Endodermal cell (in vitro differentiated cells): ENCODE measurements at regions not wholly inside any gene's neighbourhood (a gene's known extent, or its start where the extent isn't known, plus 50 kb on each side); places are given as distances from the start of the nearest gene placed in this dataset.

ENCODE experiments used
- DNase-seq: peaks from one replicate; pipeline ENCODE4 v3.0.0-alpha.2; 2017
- H3K27ac ChIP-seq: 2 replicates; pipeline ENCODE4 v1.5.1; 2013; ENCODE audit warnings: mild to moderate bottlenecking, low read depth, low read length, moderate library complexity
- H3K27me3 ChIP-seq: 2 replicates; pipeline ENCODE4 v1.6.1; 2013; ENCODE audit warnings: mild to moderate bottlenecking, low read length, moderate library complexity; ENCODE audit not compliant: insufficient read depth, control insufficient read depth, poor library complexity, severe bottlenecking
- H3K36me3 ChIP-seq: 2 replicates; pipeline ENCODE4 v1.7.0; 2013; ENCODE audit warnings: mild to moderate bottlenecking, low read length, moderate library complexity; ENCODE audit not compliant: control insufficient read depth, insufficient read depth
- H3K4me1 ChIP-seq: one replicate; pipeline ENCODE4 v1.7.0; 2013; ENCODE audit warnings: low read length; ENCODE audit not compliant: control insufficient read depth, insufficient read depth
- H3K4me3 ChIP-seq: 2 replicates; pipeline ENCODE4 v1.5.1; 2013; ENCODE audit warnings: mild to moderate bottlenecking, low read length, moderate library complexity
- H3K9ac ChIP-seq: 2 replicates; pipeline ENCODE4 v1.6.1; 2013; ENCODE audit warnings: mild to moderate bottlenecking, low read length, moderate library complexity; ENCODE audit not compliant: poor library complexity, severe bottlenecking; ENCODE audit errors: extremely low read depth
- H3K9me3 ChIP-seq: 2 replicates; pipeline ENCODE4 v1.6.1; 2013; ENCODE audit warnings: mild to moderate bottlenecking, low read length, moderate library complexity; ENCODE audit not compliant: control insufficient read depth
- H3K27ac Mint-ChIP-seq: 2 replicates; pipeline ENCODE4 v1.8.0; 2020; ENCODE audit warnings: mixed read lengths
- H3K27me3 Mint-ChIP-seq: 2 replicates; pipeline ENCODE4 v1.8.0; 2021; ENCODE audit warnings: mild to moderate bottlenecking, mixed read lengths; ENCODE audit not compliant: insufficient read depth
- H3K36me3 Mint-ChIP-seq: 2 replicates; pipeline ENCODE4 v1.8.0; 2020; ENCODE audit warnings: low read depth, mixed read lengths
- H3K4me1 Mint-ChIP-seq: 2 replicates; pipeline ENCODE4 v1.8.0; 2020; ENCODE audit warnings: mixed read lengths
- H3K4me3 Mint-ChIP-seq: 2 replicates; pipeline ENCODE4 v1.8.0; 2020; ENCODE audit warnings: mild to moderate bottlenecking, moderate library complexity, mixed read lengths
- H3K9me3 Mint-ChIP-seq: 2 replicates; pipeline ENCODE4 v1.8.0; 2020; ENCODE audit warnings: mild to moderate bottlenecking, mixed read lengths
- CTCF ChIP-seq: fragments of 200-600 bp; sonication (generic); conservative IDR thresholded peaks from 2 replicates; pipeline ENCODE4 v1.5.0; 2021; ENCODE audit warnings: antibody characterized with exemption, mild to moderate bottlenecking
- WGBS, 2 experiments: methylation state at CpG; one replicate each; pipeline versions ENCODE4 v1.1.5 to v1.1.7; 2013; ENCODE audit warnings: missing lambda C conversion rate in 2 of 2, mixed read lengths in 1 of 2; ENCODE audit not compliant: insufficient coverage in 1 of 2, insufficient read length in 1 of 2; 5-methylcytosine and 5-hydroxymethylcytosine counted together

GRCh38 chr5:92525131-92525530 is 1055.9 kb downstream of the NR2F1-AS1 start:
- Histone ChIP-seq H3K9me3 (no peaks in the 10 kb centered on the region), H3K4me3 (no peak overlapping the region), H3K4me1 (no peaks in the 10 kb centered on the region), H3K36me3 (no peaks in the 10 kb centered on the region), H3K27me3 (no peaks in the 10 kb centered on the region), H3K9ac (no peak overlapping the region), H3K27ac (no peak overlapping the region)
- Mint-ChIP-seq H3K4me3 (no peak overlapping the region), H3K27me3 (no peaks in the 10 kb centered on the region), H3K27ac (no peak overlapping the region), H3K4me1 (no peaks in the 10 kb centered on the region), H3K9me3 (no peaks in the 10 kb centered on the region), H3K36me3 (no peaks in the 10 kb centered on the region)
- 95 to 100% methylated on average over 1 to 2 of the region's 2 CpGs for WGBS, 2 experiments
- DNase-seq: no peak
- TF ChIP-seq CTCF: no peak

- H3K9me3 Mint-ChIP-seq: no peaks in the 10 kb centered on the region
- no peak overlapping the region for H3K4me3 Mint-ChIP-seq
- no peaks in the 10 kb centered on the region for H3K4me1 Mint-ChIP-seq
- no peak for DNase-seq
- Histone ChIP-seq H3K4me3 (no peak overlapping the region), H3K9me3 (no peaks in the 10 kb centered on the region), H3K27ac (no peak overlapping the region), H3K27me3 (no peaks in the 10 kb centered on the region), H3K9ac (no peak overlapping the region), H3K36me3 (no peaks in the 10 kb centered on the region), H3K4me1 (no peaks in the 10 kb centered on the region)
- TF ChIP-seq CTCF: no peak
- no peaks in the 10 kb centered on the region for H3K36me3 Mint-ChIP-seq
- H3K27ac Mint-ChIP-seq: no peak overlapping the region
- WGBS, 2 experiments: 94% methylated on average over 3 of the region's 3 CpGs; no CpG with 5 or more reads in 1 of the 2 experiments
- H3K27me3 Mint-ChIP-seq: no peaks in the 10 kb centered on the region
Measured at GRCh38 chr5:92519811-92520632, 1061.0 kb downstream of the NR2F1-AS1 start.

GRCh38 chr5:92518318-92518904 is 1062.6 kb downstream of the NR2F1-AS1 start:
- Histone ChIP-seq H3K36me3 (no peaks in the 10 kb centered on the region), H3K4me3 (no peak overlapping the region), H3K9me3 (peaks cover 7% of the 10 kb centered on the region), H3K27ac (no peak overlapping the region), H3K9ac (no peak overlapping the region), H3K4me1 (no peaks in the 10 kb centered on the region), H3K27me3 (no peaks in the 10 kb centered on the region)
- TF ChIP-seq CTCF: peak; percentile 82
- Mint-ChIP-seq H3K27me3 (no peaks in the 10 kb centered on the region), H3K9me3 (peaks cover 11% of the 10 kb centered on the region), H3K27ac (no peak overlapping the region), H3K4me1 (no peaks in the 10 kb centered on the region), H3K4me3 (no peak overlapping the region), H3K36me3 (no peaks in the 10 kb centered on the region)
- DNase-seq: peak; percentile 56
- WGBS, 2 experiments: 49 to 60% methylated on average over 2 to 4 of the region's 4 CpGs
